HepG2 (cell line): ENCODE measurements at regions not wholly inside any gene's neighbourhood (a gene's known extent, or its start where the extent isn't known, plus 50 kb on each side); places are given as distances from the start of the nearest gene placed in this dataset.

Experiments used
- ATAC-seq: fragments of 200-7000 bp; cut with Tn5 transposase; 3 replicates; pipeline ENCODE4 v1.9.1; 2020; ENCODE audit warnings: mild to moderate bottlenecking, moderate library complexity
- BruUV-seq: library from RNA; stranded (reverse); fragments of 400-500 nt; replicated peaks from 2 replicates; lab custom pipeline; 2021; lab: Mats Ljungman, UMichigan
- CTCF ChIA-PET: fragments of 300-600 bp; formaldehyde crosslinking; extraction: SDS; loops from one replicate; lab custom pipeline; 2021; ENCODE audit warnings: low total read pairs, inconsistent platforms, low intra/inter-chr PET ratio; lab: Yijun Ruan, JAX
- POLR2A ChIA-PET: fragments of 350-600 bp; sonication (Branson Sonifier 250); formaldehyde crosslinking; loops from one replicate; lab custom pipeline; 2020; ENCODE audit warnings: antibody characterized with exemption, inconsistent platforms; lab: Yijun Ruan, JAX
- DNase-seq: peaks from one replicate; pipeline ENCODE4 v3.0.0-alpha.2; 2015; ENCODE audit warnings: low spot score
- FAIRE-seq: peaks from 3 replicates; lab custom pipeline; 2011; peaks lifted over from hg19 to GRCh38; lab: Jason Lieb, UNC
- H2AFZ ChIP-seq: one replicate; pipeline ENCODE4 v1.6.1; 2011; ENCODE audit warnings: low read length, inconsistent platforms
- H3K27ac ChIP-seq: fragments of 300-600 bp; 3 replicates; pipeline ENCODE4 v1.8.0; 2011; ENCODE audit warnings: mixed run types, mild to moderate bottlenecking, mixed read lengths, low read length, inconsistent platforms; ENCODE audit not compliant: insufficient read depth; ENCODE audit errors: extremely low read length
- H3K27me3 ChIP-seq, 2 experiments: fragments of 200-600 bp in 1 of 2; 2 replicates in 1 of 2; 3 replicates in 1 of 2; pipeline versions ENCODE4 v1.6.0 to v1.8.0; 2011; ENCODE audit warnings: low read length in 2 of 2, mild to moderate bottlenecking in 2 of 2, moderate library complexity in 2 of 2, inconsistent platforms in 1 of 2; ENCODE audit not compliant: insufficient read depth in 2 of 2, control insufficient read depth in 1 of 2
- H3K36me3 ChIP-seq, 2 experiments: fragments of 200-600 bp in 1 of 2; replicated peaks in 1 of 2; 2 replicates in 1 of 2; 3 replicates in 1 of 2; pipeline versions ENCODE4 v1.5.1 to v1.8.0; 2011; ENCODE audit warnings: low read length in 2 of 2, inconsistent platforms in 1 of 2; ENCODE audit not compliant: insufficient read depth in 2 of 2, control insufficient read depth in 1 of 2
- H3K4me1 ChIP-seq: 2 replicates; pipeline ENCODE4 v1.5.1; 2012; ENCODE audit warnings: low read length, inconsistent platforms; ENCODE audit not compliant: insufficient read depth
- H3K4me2 ChIP-seq: 2 replicates; pipeline ENCODE4 v1.6.0; 2011; ENCODE audit warnings: low read depth, low read length, inconsistent platforms
- H3K4me3 ChIP-seq, 3 experiments: fragments of 200-600 bp in 1 of 3; sonication (generic), shearing (Covaris generic) in 1 of 3; replicated peaks in 1 of 3; 2 replicates each; pipeline ENCODE4 v1.5.1; 2011 to 2016; ENCODE audit warnings: low read length in 3 of 3, inconsistent platforms in 2 of 3, low read depth in 2 of 3, mild to moderate bottlenecking in 2 of 3, control low read depth in 1 of 3, mixed read lengths in 1 of 3; ENCODE audit not compliant: insufficient read depth in 1 of 3
- H3K79me2 ChIP-seq: one replicate; pipeline ENCODE4 v1.6.1; 2011; ENCODE audit warnings: low read length, inconsistent platforms; ENCODE audit not compliant: insufficient read depth
- H3K9ac ChIP-seq: 2 replicates; pipeline ENCODE4 v1.6.0; 2011; ENCODE audit warnings: mild to moderate bottlenecking, low read depth, low read length, inconsistent platforms; ENCODE audit not compliant: insufficient read depth
- H3K9me3 ChIP-seq: 2 replicates; pipeline ENCODE4 v1.5.1; 2012; ENCODE audit warnings: mild to moderate bottlenecking, low read length
- H4K20me1 ChIP-seq: 2 replicates; pipeline ENCODE4 v1.6.0; 2011; ENCODE audit warnings: inconsistent platforms, mild to moderate bottlenecking, low read length, moderate library complexity; ENCODE audit not compliant: insufficient read depth
- BCL6 ChIP-seq: IDR thresholded peaks from 2 replicates; pipeline ENCODE4 v1.6.1; 2016; ENCODE audit warnings: missing genetic modification reagents, missing compliant biosample characterization
- HNRNPUL1 ChIP-seq: fragments of 200-400 bp; formaldehyde crosslinking; IDR thresholded peaks from 2 replicates; pipeline ENCODE4 v1.6.1; 2017; ENCODE audit warnings: low read depth, mild to moderate bottlenecking, low read length, moderate library complexity
- PLRG1 ChIP-seq: fragments of 450-650 bp; conservative IDR thresholded peaks from 2 replicates; pipeline ENCODE4 v1.6.1; 2016
- PPARG ChIP-seq: conservative IDR thresholded peaks from 2 replicates; pipeline ENCODE4 v1.6.1; 2016; ENCODE audit warnings: missing biosample characterization, missing genetic modification reagents
- RFX5 ChIP-seq: IDR thresholded peaks from 2 replicates; pipeline ENCODE4 v1.6.1; 2011; ENCODE audit warnings: low read depth, low read length, improper control_type of control experiment
- SMAD3 ChIP-seq: sonication (generic); formaldehyde crosslinking; IDR thresholded peaks from 2 replicates; pipeline ENCODE4 v1.4.0; 2020; ENCODE audit warnings: missing genetic modification reagents
- STAT5B ChIP-seq: sonication (generic); formaldehyde crosslinking; IDR thresholded peaks from 2 replicates; pipeline ENCODE4 v1.4.0; 2020; ENCODE audit warnings: missing genetic modification reagents
- ZBTB42 ChIP-seq: sonication (generic); formaldehyde crosslinking; IDR thresholded peaks from 2 replicates; pipeline ENCODE4 v1.5.0; 2020; ENCODE audit warnings: mild to moderate bottlenecking, missing genetic modification reagents
- ZBTB8A ChIP-seq: sonication (generic); formaldehyde crosslinking; IDR thresholded peaks from 2 replicates; pipeline ENCODE4 v1.4.0; 2020; ENCODE audit warnings: mild to moderate bottlenecking, low read depth, missing genetic modification reagents, borderline replicate concordance
- ZNF224 ChIP-seq: sonication (generic); formaldehyde crosslinking; IDR thresholded peaks from 2 replicates; pipeline ENCODE4 v1.5.0; 2020; ENCODE audit warnings: mild to moderate bottlenecking, missing genetic modification reagents
- ZNF337 ChIP-seq: sonication (generic); formaldehyde crosslinking; IDR thresholded peaks from 2 replicates; pipeline ENCODE4 v1.5.1; 2020; ENCODE audit warnings: missing genetic modification reagents, low read depth, mild to moderate bottlenecking, borderline replicate concordance
- ZNF577 ChIP-seq: sonication (generic); formaldehyde crosslinking; IDR thresholded peaks from 2 replicates; pipeline ENCODE4 v1.4.0; 2020; ENCODE audit warnings: mild to moderate bottlenecking, low read depth, missing genetic modification reagents, borderline replicate concordance
- ZNF747 ChIP-seq: sonication (generic); formaldehyde crosslinking; IDR thresholded peaks from 2 replicates; pipeline ENCODE4 v1.8.1; 2023; ENCODE audit warnings: missing genetic modification reagents, mild to moderate bottlenecking, borderline replicate concordance
- WGBS: methylation state at CpG from one replicate; pipeline ENCODE4 v1.1.6; 2017; ENCODE audit warnings: low lambda C conversion rate; 5-methylcytosine and 5-hydroxymethylcytosine counted together
- in situ Hi-C: cut with HindIII; loops from 2 replicates; pipeline ENCODE4 v1.10.0; 2017; ENCODE audit warnings: low pct_unique_long_range_greater_than_20kb; ENCODE audit not compliant: extremely low pct_ligation_motif_present
- intact Hi-C: fragments of 100-400 bp; cut with micrococcal nuclease; formaldehyde crosslinking; loops from one replicate; pipeline ENCODE4 v1.10.0; 2022; ENCODE audit not compliant: unreplicated experiment
- TF ChIP-seq, protein P1 (sequence below): sonication (generic); formaldehyde crosslinking; IDR thresholded peaks from 2 replicates; pipeline ENCODE4 v1.4.0; 2020; ENCODE audit warnings: missing genetic modification reagents
- TF ChIP-seq, protein P2 (sequence below): sonication (generic); formaldehyde crosslinking; conservative IDR thresholded peaks from 2 replicates; pipeline ENCODE4 v1.4.0; 2020; ENCODE audit warnings: missing genetic modification reagents
- TF ChIP-seq, protein P3 (sequence below): sonication (generic); formaldehyde crosslinking; IDR thresholded peaks from 2 replicates; pipeline ENCODE4 v1.4.0; 2020; ENCODE audit warnings: missing genetic modification reagents
- TF ChIP-seq, protein P4 (sequence below): sonication (generic); formaldehyde crosslinking; IDR thresholded peaks from 2 replicates; pipeline ENCODE4 v1.8.1; 2022; ENCODE audit warnings: low read depth, mild to moderate bottlenecking, missing genetic modification reagents

DNA sequence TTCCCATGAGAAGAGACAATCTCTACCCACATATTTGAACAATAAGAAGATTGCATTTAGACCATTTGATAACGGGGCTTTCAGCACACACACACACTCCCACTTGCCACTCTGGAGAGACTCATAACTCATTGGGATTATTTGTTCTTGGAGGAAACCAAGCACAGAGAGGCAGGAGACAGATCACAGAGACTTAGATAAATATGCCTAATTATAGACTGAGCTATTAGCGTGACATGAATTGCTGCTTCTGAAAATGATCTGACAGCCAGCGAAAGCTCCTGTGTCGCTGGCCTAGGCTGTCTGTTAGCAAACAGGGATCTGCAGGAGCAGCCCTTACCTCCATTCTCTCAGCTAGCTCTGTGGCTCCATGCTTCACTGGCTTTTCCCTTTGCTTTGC lies 111.4 kb downstream of the CCNA1 start:
- WGBS, result 14% methylated on average over 4 of the region's 4 CpGs
- in situ Hi-C loops (no loop called here), intact Hi-C loops (no loop called here)
- Histone ChIP-seq H3K36me3 (no peaks in the 10 kb centered on the region), H3K4me2 (no peak overlapping the region), H3K27ac (no peak overlapping the region), H3K4me1 (no peaks in the 10 kb centered on the region), H3K4me3 (no peak overlapping the region), H3K9ac (no peak overlapping the region)
- no TSS peak for BruUV-seq
- ATAC-seq (no peak), DNase-seq (no peak)
- ChIA-PET CTCF (no interaction called here), POLR2A (no interaction called here)
- TF ChIP-seq, protein P1, sequence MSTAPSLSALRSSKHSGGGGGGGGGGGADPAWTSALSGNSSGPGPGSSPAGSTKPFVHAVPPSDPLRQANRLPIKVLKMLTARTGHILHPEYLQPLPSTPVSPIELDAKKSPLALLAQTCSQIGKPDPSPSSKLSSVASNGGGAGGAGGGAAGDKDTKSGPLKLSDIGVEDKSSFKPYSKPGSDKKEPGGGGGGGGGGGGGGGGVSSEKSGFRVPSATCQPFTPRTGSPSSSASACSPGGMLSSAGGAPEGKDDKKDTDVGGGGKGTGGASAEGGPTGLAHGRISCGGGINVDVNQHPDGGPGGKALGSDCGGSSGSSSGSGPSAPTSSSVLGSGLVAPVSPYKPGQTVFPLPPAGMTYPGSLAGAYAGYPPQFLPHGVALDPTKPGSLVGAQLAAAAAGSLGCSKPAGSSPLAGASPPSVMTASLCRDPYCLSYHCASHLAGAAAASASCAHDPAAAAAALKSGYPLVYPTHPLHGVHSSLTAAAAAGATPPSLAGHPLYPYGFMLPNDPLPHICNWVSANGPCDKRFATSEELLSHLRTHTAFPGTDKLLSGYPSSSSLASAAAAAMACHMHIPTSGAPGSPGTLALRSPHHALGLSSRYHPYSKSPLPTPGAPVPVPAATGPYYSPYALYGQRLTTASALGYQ (CRISPR knock-in tag), result no peak
- TF ChIP-seq STAT5B (CRISPR knock-in tag), result no peak
- TF ChIP-seq PLRG1, result no peak
- no peak for TF ChIP-seq ZNF337 (CRISPR knock-in tag)
- TF ChIP-seq ZBTB8A, result no peak
- no peak for TF ChIP-seq PPARG (CRISPR knock-in tag)
- no peak for TF ChIP-seq ZNF747 (CRISPR knock-in tag)
- TF ChIP-seq, protein P2, sequence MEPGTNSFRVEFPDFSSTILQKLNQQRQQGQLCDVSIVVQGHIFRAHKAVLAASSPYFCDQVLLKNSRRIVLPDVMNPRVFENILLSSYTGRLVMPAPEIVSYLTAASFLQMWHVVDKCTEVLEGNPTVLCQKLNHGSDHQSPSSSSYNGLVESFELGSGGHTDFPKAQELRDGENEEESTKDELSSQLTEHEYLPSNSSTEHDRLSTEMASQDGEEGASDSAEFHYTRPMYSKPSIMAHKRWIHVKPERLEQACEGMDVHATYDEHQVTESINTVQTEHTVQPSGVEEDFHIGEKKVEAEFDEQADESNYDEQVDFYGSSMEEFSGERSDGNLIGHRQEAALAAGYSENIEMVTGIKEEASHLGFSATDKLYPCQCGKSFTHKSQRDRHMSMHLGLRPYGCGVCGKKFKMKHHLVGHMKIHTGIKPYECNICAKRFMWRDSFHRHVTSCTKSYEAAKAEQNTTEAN (CRISPR knock-in tag), result no peak
- no peak for TF ChIP-seq ZNF577 (CRISPR knock-in tag)
- TF ChIP-seq, protein P3, sequence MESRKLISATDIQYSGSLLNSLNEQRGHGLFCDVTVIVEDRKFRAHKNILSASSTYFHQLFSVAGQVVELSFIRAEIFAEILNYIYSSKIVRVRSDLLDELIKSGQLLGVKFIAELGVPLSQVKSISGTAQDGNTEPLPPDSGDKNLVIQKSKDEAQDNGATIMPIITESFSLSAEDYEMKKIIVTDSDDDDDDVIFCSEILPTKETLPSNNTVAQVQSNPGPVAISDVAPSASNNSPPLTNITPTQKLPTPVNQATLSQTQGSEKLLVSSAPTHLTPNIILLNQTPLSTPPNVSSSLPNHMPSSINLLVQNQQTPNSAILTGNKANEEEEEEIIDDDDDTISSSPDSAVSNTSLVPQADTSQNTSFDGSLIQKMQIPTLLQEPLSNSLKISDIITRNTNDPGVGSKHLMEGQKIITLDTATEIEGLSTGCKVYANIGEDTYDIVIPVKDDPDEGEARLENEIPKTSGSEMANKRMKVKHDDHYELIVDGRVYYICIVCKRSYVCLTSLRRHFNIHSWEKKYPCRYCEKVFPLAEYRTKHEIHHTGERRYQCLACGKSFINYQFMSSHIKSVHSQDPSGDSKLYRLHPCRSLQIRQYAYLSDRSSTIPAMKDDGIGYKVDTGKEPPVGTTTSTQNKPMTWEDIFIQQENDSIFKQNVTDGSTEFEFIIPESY (CRISPR knock-in tag), result no peak
- TF ChIP-seq RFX5, result no peak
- TF ChIP-seq BCL6 (CRISPR knock-in tag), result no peak
- no peak for TF ChIP-seq SMAD3 (CRISPR knock-in tag)
- TF ChIP-seq, protein P4, sequence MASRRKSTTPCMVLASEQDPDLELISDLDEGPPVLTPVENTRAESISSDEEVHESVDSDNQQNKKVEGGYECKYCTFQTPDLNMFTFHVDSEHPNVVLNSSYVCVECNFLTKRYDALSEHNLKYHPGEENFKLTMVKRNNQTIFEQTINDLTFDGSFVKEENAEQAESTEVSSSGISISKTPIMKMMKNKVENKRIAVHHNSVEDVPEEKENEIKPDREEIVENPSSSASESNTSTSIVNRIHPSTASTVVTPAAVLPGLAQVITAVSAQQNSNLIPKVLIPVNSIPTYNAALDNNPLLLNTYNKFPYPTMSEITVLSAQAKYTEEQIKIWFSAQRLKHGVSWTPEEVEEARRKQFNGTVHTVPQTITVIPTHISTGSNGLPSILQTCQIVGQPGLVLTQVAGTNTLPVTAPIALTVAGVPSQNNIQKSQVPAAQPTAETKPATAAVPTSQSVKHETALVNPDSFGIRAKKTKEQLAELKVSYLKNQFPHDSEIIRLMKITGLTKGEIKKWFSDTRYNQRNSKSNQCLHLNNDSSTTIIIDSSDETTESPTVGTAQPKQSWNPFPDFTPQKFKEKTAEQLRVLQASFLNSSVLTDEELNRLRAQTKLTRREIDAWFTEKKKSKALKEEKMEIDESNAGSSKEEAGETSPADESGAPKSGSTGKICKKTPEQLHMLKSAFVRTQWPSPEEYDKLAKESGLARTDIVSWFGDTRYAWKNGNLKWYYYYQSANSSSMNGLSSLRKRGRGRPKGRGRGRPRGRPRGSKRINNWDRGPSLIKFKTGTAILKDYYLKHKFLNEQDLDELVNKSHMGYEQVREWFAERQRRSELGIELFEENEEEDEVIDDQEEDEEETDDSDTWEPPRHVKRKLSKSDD (CRISPR knock-in tag), result no peak
- TF ChIP-seq ZBTB42 (CRISPR knock-in tag), result no peak
- no peak for TF ChIP-seq ZNF224 (CRISPR knock-in tag)
- TF ChIP-seq HNRNPUL1, result no peak
- TF ChIP-seq, all 625 proteins: peak for 0
- no peaks in the 10 kb centered on the region for H4K20me1 ChIP-seq
- no peaks in the 10 kb centered on the region for H3K79me2 ChIP-seq
- no peaks in the 10 kb centered on the region for H3K9me3 ChIP-seq
- H2AFZ ChIP-seq, result no peak overlapping the region
- FAIRE-seq, result no peak
- no peaks in the 10 kb centered on the region; a peak in 1 of 5 replicates for H3K27me3 ChIP-seq
